ENCODE measurements at regions not wholly inside any gene's neighbourhood (a gene's known extent, or its start where the extent isn't known, plus 50 kb on each side); places are given as distances from the start of the nearest gene placed in this dataset.

DNA sequence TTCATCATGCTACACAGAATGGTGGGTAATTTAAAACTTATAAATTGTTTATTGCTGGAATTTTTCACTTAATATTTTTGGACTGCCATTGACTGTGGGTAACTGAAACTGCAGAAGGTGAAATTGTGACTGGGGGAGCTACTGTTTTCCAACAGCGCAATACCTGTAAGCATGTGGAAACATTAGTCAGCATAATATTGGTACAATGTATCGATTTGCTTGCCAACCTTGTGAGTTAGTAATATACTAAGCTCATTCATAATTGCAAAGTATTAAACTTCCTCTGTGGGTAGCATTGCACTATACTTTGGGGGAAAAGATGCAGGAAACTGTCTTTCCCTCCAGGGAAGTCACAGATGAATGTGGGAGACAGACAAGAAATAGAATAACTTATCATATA is 766.5 kb downstream of the HDGFL1 start:
- Histone ChIP-seq H3K9me3 (ENCODE audit: low read length) (no peaks in the 10 kb centered on the region), H3K27me3 (ENCODE audit: insufficient read depth, low read length) (no peaks in the 10 kb centered on the region), H2AFZ (ENCODE audit: low read length) (no peak overlapping the region), H3K9ac (ENCODE audit: low read length) (no peak overlapping the region), H3K4me3 (ENCODE audit: low read depth, low read length, poor library complexity, severe bottlenecking) (no peak overlapping the region), H3K36me3 (ENCODE audit: insufficient read depth, low read length) (no peaks in the 10 kb centered on the region), H4K20me1 (ENCODE audit: insufficient read depth, low read length) (no peaks in the 10 kb centered on the region), H3K4me1 (ENCODE audit: insufficient read depth, low read length, severe bottlenecking) (no peaks in the 10 kb centered on the region), H3K4me2 (ENCODE audit: low read length) (no peak overlapping the region), H3K27ac (ENCODE audit: low read depth, low read length, poor library complexity, severe bottlenecking) (no peak overlapping the region), H3K9me2 (ENCODE audit: low read depth, low read length) (no peaks in the 10 kb centered on the region), H3F3A (ENCODE audit: insufficient read depth, low read length) (no peaks in the 10 kb centered on the region), H3K79me2 (ENCODE audit: insufficient read depth, low read length) (no peaks in the 10 kb centered on the region)
- TF ChIP-seq EZH2 (IDR thresholded peaks at IDR 0.05; ENCODE audit: borderline replicate concordance, low read length) = no peak
- no peak for TF ChIP-seq CTCF (IDR thresholded peaks at IDR 0.05; ENCODE audit: low read length)

DNA sequence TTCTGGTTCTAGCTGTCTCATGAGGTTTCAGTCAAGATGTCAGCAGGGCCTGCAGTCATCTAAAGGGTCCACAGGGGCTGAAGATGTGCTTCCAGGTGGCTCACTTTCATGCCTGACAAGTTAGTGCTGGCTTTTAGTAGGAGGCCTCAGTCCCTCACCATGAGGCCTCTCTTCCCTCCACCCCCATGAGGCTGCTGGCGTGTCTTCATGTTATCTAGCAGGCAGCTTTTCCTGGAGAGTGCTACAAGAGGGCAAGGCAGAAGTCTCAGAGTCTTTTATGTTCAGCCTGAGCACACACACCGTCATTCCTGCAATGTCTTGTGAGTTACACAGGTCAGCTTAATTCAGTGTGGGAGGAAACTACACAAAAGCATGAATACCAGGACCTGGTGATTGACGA is 769.9 kb downstream of the HDGFL1 start:
- Histone ChIP-seq H3K9me3 (ENCODE audit: low read length) (no peaks in the 10 kb centered on the region), H3K27me3 (ENCODE audit: insufficient read depth, low read length) (no peaks in the 10 kb centered on the region), H2AFZ (ENCODE audit: low read length) (no peak overlapping the region), H3K27ac (ENCODE audit: low read depth, low read length, poor library complexity, severe bottlenecking) (no peak overlapping the region), H4K20me1 (ENCODE audit: insufficient read depth, low read length) (no peaks in the 10 kb centered on the region), H3K9ac (ENCODE audit: low read length) (no peak overlapping the region), H3F3A (ENCODE audit: insufficient read depth, low read length) (no peaks in the 10 kb centered on the region), H3K9me2 (ENCODE audit: low read depth, low read length) (no peaks in the 10 kb centered on the region), H3K79me2 (ENCODE audit: insufficient read depth, low read length) (no peaks in the 10 kb centered on the region), H3K4me2 (ENCODE audit: low read length) (no peak overlapping the region), H3K4me1 (ENCODE audit: insufficient read depth, low read length, severe bottlenecking) (no peaks in the 10 kb centered on the region), H3K36me3 (ENCODE audit: insufficient read depth, low read length) (no peaks in the 10 kb centered on the region), H3K4me3 (ENCODE audit: low read depth, low read length, poor library complexity, severe bottlenecking) (no peak overlapping the region)
- TF ChIP-seq EZH2 (IDR thresholded peaks at IDR 0.05; ENCODE audit: borderline replicate concordance, low read length) = no peak
- no peak for TF ChIP-seq CTCF (IDR thresholded peaks at IDR 0.05; ENCODE audit: low read length)

DNA sequence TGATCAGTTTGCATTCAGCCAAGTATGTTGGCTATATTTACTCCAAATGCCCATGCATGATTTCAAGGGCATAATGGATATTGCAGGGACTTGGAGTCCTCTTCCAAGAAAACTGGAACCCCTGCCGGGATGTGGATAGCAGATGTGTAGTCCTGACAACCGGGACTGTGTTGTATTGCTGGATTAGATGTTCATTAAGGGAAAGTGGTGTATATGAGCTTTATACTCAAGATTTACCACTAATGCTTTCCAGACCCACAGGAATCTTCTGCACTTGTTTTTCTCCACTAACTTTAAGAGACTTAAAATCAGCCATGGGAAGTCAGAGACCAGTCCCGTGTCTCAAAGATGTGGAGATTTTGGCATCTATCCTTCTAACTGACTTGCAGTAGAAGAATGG is 770.9 kb downstream of the HDGFL1 start:
- H4K20me1 ChIP-seq (ENCODE audit: insufficient read depth, low read length) = no peaks in the 10 kb centered on the region
- no peaks in the 10 kb centered on the region for H3K36me3 ChIP-seq (ENCODE audit: insufficient read depth, low read length)
- no peaks in the 10 kb centered on the region for H3K9me2 ChIP-seq (ENCODE audit: low read depth, low read length)
- H3K4me2 ChIP-seq (ENCODE audit: low read length) = no peak overlapping the region
- TF ChIP-seq CTCF (IDR thresholded peaks at IDR 0.05; ENCODE audit: low read length) (no peak), EZH2 (IDR thresholded peaks at IDR 0.05; ENCODE audit: borderline replicate concordance, low read length) (no peak)
- no peaks in the 10 kb centered on the region for H3K4me1 ChIP-seq (ENCODE audit: insufficient read depth, low read length, severe bottlenecking)
- no peak overlapping the region for H2AFZ ChIP-seq (ENCODE audit: low read length)
- no peak overlapping the region for H3K9ac ChIP-seq (ENCODE audit: low read length)
- H3K27ac ChIP-seq (ENCODE audit: low read depth, low read length, poor library complexity, severe bottlenecking) = no peak overlapping the region
- H3F3A ChIP-seq (ENCODE audit: insufficient read depth, low read length) = no peaks in the 10 kb centered on the region
- no peaks in the 10 kb centered on the region for H3K27me3 ChIP-seq (ENCODE audit: insufficient read depth, low read length)
- no peak overlapping the region for H3K4me3 ChIP-seq (ENCODE audit: low read depth, low read length, poor library complexity, severe bottlenecking)
- H3K79me2 ChIP-seq (ENCODE audit: insufficient read depth, low read length) = no peaks in the 10 kb centered on the region
- H3K9me3 ChIP-seq (ENCODE audit: low read length) = no peaks in the 10 kb centered on the region

All from OCI-LY1 (cell line).